GM23338 (cell line): ENCODE measurements at regions not wholly inside any gene's neighbourhood (a gene's known extent, or its start where the extent isn't known, plus 50 kb on each side); places are given as distances from the start of the nearest gene placed in this dataset.
"Not testable (repeated sequence)": the region's sequence is repeated elsewhere in the genome, so short reads cannot be mapped to it uniquely, and the experiment has no call there.

Experiments used
- ATAC-seq: fragments of 200-7000 bp; cut with Tn5 transposase; 3 replicates; pipeline ENCODE4 v1.9.1; 2020
- DNase-seq: peaks from one replicate; pipeline ENCODE4 v3.0.0-alpha.2; 2015; ENCODE audit warnings: low spot score
- H2AFZ ChIP-seq: fragments of 200-600 bp; sonication (generic); 2 replicates; pipeline ENCODE4 v1.8.0; 2016; ENCODE audit warnings: antibody characterized with exemption, mild to moderate bottlenecking, moderate library complexity
- H3F3A ChIP-seq: fragments of 200-600 bp; sonication (generic); replicated peaks from 2 replicates; pipeline ENCODE4 v1.8.0; 2017; ENCODE audit warnings: antibody characterized with exemption, mixed run types, low read depth
- H3K27ac ChIP-seq: fragments of 200-600 bp; sonication (generic); 2 replicates; pipeline ENCODE4 v1.6.1; 2016; ENCODE audit warnings: low read depth
- H3K27me3 ChIP-seq: fragments of 200-600 bp; sonication (generic); 2 replicates; pipeline ENCODE4 v1.8.0; 2016; ENCODE audit warnings: mild to moderate bottlenecking, mixed run types, moderate library complexity; ENCODE audit not compliant: insufficient read depth
- H3K36me3 ChIP-seq: fragments of 200-600 bp; sonication (generic); 2 replicates; pipeline ENCODE4 v1.8.0; 2016; ENCODE audit warnings: mild to moderate bottlenecking; ENCODE audit not compliant: insufficient read depth
- H3K4me1 ChIP-seq: fragments of 200-600 bp; sonication (generic); 2 replicates; pipeline ENCODE4 v1.8.0; 2016; ENCODE audit warnings: mild to moderate bottlenecking, moderate library complexity; ENCODE audit not compliant: insufficient read depth
- H3K4me2 ChIP-seq: fragments of 200-600 bp; sonication (generic); 2 replicates; pipeline ENCODE4 v1.7.1; 2017; ENCODE audit warnings: mixed run types
- H3K4me3 ChIP-seq: fragments of 200-600 bp; sonication (generic); 2 replicates; pipeline ENCODE4 v1.6.1; 2016; ENCODE audit warnings: mixed run types
- H3K79me2 ChIP-seq: fragments of 200-600 bp; sonication (generic); replicated peaks from 2 replicates; pipeline ENCODE4 v1.8.0; 2017; ENCODE audit warnings: mild to moderate bottlenecking; ENCODE audit not compliant: insufficient read depth
- H3K9me2 ChIP-seq: fragments of 200-600 bp; sonication (generic); 2 replicates; pipeline ENCODE4 v1.8.0; 2017; ENCODE audit not compliant: insufficient read depth
- H4K20me1 ChIP-seq: fragments of 200-600 bp; sonication (generic); replicated peaks from 2 replicates; pipeline ENCODE4 v1.8.0; 2017; ENCODE audit warnings: mild to moderate bottlenecking; ENCODE audit not compliant: insufficient read depth
- H3K27ac Mint-ChIP-seq: 2 replicates; pipeline ENCODE4 v1.8.0; 2020; ENCODE audit warnings: inconsistent platforms, mild to moderate bottlenecking, moderate library complexity, mixed read lengths
- H3K27me3 Mint-ChIP-seq: 3 replicates; pipeline ENCODE4 v1.8.0; 2022; ENCODE audit warnings: low read depth, mild to moderate bottlenecking, moderate library complexity, mixed read lengths, inconsistent platforms; ENCODE audit not compliant: insufficient read depth, poor library complexity
- H3K36me3 Mint-ChIP-seq: 3 replicates; pipeline ENCODE4 v1.8.0; 2021; ENCODE audit warnings: low read depth, mild to moderate bottlenecking, inconsistent platforms, moderate library complexity, mixed read lengths
- H3K4me1 Mint-ChIP-seq: 3 replicates; pipeline ENCODE4 v1.8.0; 2020; ENCODE audit warnings: mild to moderate bottlenecking, inconsistent platforms, mixed read lengths
- H3K4me3 Mint-ChIP-seq: 3 replicates; pipeline ENCODE4 v1.8.0; 2021; ENCODE audit warnings: moderate library complexity, mild to moderate bottlenecking, inconsistent platforms, mixed read lengths
- H3K9me3 Mint-ChIP-seq: 3 replicates; pipeline ENCODE4 v1.8.0; 2020; ENCODE audit warnings: moderate library complexity, mild to moderate bottlenecking, inconsistent platforms, mixed read lengths
- EZH2 ChIP-seq: fragments of 200-600 bp; sonication (generic); IDR thresholded peaks from one replicate; pipeline ENCODE4 v1.8.0; 2017; ENCODE audit warnings: antibody characterized with exemption, mild to moderate bottlenecking, low read depth; ENCODE audit not compliant: unreplicated experiment
- NANOG ChIP-seq: IDR thresholded peaks from 2 replicates; pipeline ENCODE4 v1.6.1; 2016; ENCODE audit warnings: antibody characterized with exemption, borderline replicate concordance
- ZNF462 ChIP-seq: fragments of 250-450 bp; sonication (Bioruptor Pico); IDR thresholded peaks from 2 replicates; pipeline ENCODE4 v1.5.0; 2020; ENCODE audit warnings: mild to moderate bottlenecking, moderate library complexity

DNA sequence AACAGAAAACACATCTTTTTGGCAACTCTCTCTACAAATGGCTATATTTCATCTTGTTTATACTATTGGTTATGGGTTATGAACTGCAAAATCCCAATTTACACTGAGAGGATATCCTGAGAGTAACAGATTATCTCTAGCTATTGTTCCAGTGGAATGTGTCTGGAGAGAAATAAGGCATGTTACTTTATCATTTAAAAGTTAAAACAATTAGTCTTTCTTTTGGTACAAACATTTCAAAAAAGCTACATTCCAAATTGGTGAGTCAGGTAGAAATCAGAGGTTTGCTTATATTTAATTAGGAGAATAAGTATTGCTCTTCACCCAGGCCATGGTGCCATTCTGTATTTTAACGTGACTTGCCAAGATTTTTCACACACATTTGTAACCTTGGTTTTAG lies 411.6 kb downstream of the CCER1 start:
- Histone ChIP-seq H4K20me1 (no peaks in the 10 kb centered on the region), H2AFZ (no peak overlapping the region), H3K27me3 (no peaks in the 10 kb centered on the region), H3K4me3 (no peak overlapping the region), H3K4me1 (no peaks in the 10 kb centered on the region; the same call in 1 of the 2 replicates), H3K9me2 (peaks cover 5% of the 10 kb centered on the region; the same call in 1 of the 2 replicates), H3K79me2 (no peaks in the 10 kb centered on the region), H3F3A (no peaks in the 10 kb centered on the region), H3K36me3 (no peaks in the 10 kb centered on the region), H3K4me2 (no peak overlapping the region), H3K27ac (no peak overlapping the region)
- Mint-ChIP-seq H3K36me3 (no peaks in the 10 kb centered on the region), H3K27me3 (no peaks in the 10 kb centered on the region), H3K4me3 (no peak overlapping the region), H3K27ac (no peak overlapping the region), H3K9me3 (no peaks in the 10 kb centered on the region), H3K4me1 (no peaks in the 10 kb centered on the region; the same call in 1 of the 3 replicates)
- ATAC-seq (no peak), DNase-seq (peak; percentile 3)
- no peak for TF ChIP-seq NANOG
- TF ChIP-seq ZNF462 (CRISPR knock-in tag) = no peak
- no peak for TF ChIP-seq EZH2

DNA sequence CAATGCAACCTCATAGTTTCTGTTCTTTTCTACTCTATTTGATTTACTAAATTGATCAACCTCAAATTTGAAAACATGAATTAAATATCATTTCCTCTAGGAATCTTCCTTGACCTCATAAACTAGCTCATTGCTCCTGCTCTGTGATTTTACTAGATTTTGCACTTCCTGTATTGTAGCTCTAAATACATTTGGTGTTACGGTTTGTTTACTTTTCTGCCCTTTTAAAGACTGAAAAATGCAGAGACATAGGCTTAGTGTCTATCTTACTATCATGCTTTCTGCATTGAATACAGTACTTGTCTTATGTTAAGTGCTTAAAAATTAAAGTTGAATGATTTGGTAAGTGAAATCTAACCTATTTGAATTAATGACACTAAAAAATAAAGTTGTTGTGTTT lies 412.1 kb downstream of the CCER1 start:
- H3K27me3 ChIP-seq, ATAC-seq, H3K4me3 ChIP-seq, H3K4me1 Mint-ChIP-seq, H3K79me2 ChIP-seq, H3K4me2 ChIP-seq, H3K27me3 Mint-ChIP-seq, H3K4me3 Mint-ChIP-seq, H3F3A ChIP-seq, H3K36me3 Mint-ChIP-seq, DNase-seq, H3K9me3 Mint-ChIP-seq, H3K9me2 ChIP-seq, H3K27ac Mint-ChIP-seq, H4K20me1 ChIP-seq, H3K27ac ChIP-seq, H3K4me1 ChIP-seq, H3K36me3 ChIP-seq, H2AFZ ChIP-seq: not testable (repeated sequence)

GRCh38 chr12:90533828-90534227 lies 421.1 kb downstream of the CCER1 start:
- H3K36me3 Mint-ChIP-seq, H3K4me3 Mint-ChIP-seq, DNase-seq, H3K36me3 ChIP-seq, H2AFZ ChIP-seq, H3K79me2 ChIP-seq, H3K27ac ChIP-seq, H3K27me3 Mint-ChIP-seq, H3K27me3 ChIP-seq, H3K9me2 ChIP-seq, H3K4me2 ChIP-seq, H4K20me1 ChIP-seq, H3K4me1 Mint-ChIP-seq, H3K4me3 ChIP-seq, H3K4me1 ChIP-seq, H3K9me3 Mint-ChIP-seq, ATAC-seq, H3K27ac Mint-ChIP-seq, H3F3A ChIP-seq: not testable (repeated sequence)
